GM19351 (cell line): ENCODE measurements at regions not wholly inside any gene's neighbourhood (a gene's known extent, or its start where the extent isn't known, plus 50 kb on each side); places are given as distances from the start of the nearest gene placed in this dataset.

Experiments used
- ATAC-seq: cut with Tn5 transposase; IDR thresholded peaks from one replicate; pipeline ENCODE4 v1.9.1; 2021; ENCODE audit warnings: mild to moderate bottlenecking, moderate library complexity; ENCODE audit not compliant: unreplicated experiment

- ATAC-seq: no peak
These were observed 554.3 kb upstream of the TENM3 start for GRCh38 chr4:181688872-181689271.

GRCh38 chr4:181690498-181690897 is 552.7 kb upstream of the TENM3 start:
- ATAC-seq: no peak

- ATAC-seq: no peak
These were observed 550.2 kb upstream of the TENM3 start for GRCh38 chr4:181692965-181693364.

DNA sequence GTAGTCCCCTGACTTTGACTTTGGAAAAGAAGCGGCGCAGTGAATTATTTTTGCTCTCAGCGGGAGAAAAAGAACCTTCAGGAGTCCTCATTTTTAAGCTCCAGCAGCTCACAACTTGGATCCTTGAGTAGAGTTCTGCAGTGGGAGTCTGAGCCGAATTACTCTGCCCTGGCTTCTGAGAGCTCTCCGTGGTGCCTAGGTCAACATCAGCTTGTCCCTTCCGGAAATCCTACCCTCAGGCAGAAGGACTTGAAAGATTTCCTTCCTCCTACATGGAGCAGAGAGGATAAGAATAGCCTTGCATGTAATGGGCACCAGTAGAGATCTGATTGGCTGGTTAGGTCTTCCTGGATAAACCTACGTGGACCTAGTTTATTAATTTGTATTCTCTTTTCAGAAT is 549.7 kb upstream of the TENM3 start:
- ATAC-seq: no peak

DNA sequence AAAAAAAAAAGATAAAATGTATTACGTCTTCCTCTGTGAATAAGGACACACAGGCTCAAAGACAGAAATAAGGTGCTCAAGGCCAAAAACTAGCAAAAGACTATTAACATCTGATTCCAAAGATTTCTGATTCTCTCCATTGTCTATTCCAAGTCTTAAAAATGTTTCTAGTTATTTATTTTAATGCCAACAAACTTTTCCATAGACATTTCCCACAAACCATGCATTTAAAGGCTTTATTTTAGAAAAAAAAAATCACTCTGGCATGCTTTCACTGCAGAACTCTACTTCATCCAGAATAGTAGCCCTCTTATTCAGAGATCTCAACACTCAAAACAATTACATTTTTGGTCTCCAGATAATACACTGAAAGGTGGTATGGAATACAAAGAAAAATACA is 545.0 kb upstream of the TENM3 start:
- no peak for ATAC-seq

DNA sequence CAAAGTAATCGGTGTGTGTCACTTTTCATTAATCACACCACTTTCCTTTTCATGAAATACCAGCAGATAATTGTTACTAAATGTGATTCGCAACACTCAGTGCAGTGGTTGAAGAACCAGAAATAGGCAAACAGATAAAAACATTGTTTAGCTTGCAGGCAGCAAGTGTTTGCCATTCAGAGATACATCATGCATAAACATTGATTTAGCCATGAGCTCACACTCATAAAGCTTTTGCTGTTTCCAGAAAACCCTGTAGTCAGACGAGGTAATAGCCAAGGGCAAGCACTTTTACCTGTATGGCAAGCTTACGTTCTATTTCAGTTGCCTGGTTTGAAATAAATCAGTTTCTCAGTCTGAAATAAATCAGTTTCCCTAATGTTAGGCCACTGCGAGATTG is 542.0 kb upstream of the TENM3 start:
- ATAC-seq: no peak

- ATAC-seq: no peak
These were observed 541.3 kb upstream of the TENM3 start for GRCh38 chr4:181701894-181702293.

- no peak for ATAC-seq
These were observed 540.2 kb upstream of the TENM3 start for GRCh38 chr4:181702864-181703495.

- no peak for ATAC-seq
These were observed 533.1 kb upstream of the TENM3 start for GRCh38 chr4:181710143-181710542.

DNA sequence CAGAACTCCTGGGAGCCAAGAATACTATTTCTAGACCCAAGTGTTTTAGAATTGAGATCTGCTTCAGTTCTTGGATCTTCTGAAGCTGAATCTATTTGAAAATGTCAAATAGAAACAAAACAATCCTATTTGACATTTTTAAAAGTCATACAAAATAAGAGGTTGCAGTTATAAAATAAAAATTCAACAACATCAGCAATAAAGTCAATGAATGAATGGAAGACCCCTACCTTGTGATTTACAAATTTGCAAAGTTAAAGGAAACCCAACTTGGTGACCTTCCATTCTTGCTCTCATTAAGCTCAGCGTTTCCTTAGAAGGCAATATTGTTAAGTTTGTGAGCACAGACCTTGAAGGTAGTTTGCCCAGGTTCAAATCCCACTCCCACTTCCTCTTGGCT is 531.8 kb upstream of the TENM3 start:
- ATAC-seq: no peak

GRCh38 chr4:181728305-181728966 is 514.8 kb upstream of the TENM3 start:
- no peak for ATAC-seq

- no peak for ATAC-seq
These were observed 511.3 kb upstream of the TENM3 start for GRCh38 chr4:181731900-181732299.

- ATAC-seq: no peak
These were observed 505.5 kb upstream of the TENM3 start for GRCh38 chr4:181737744-181738143.

DNA sequence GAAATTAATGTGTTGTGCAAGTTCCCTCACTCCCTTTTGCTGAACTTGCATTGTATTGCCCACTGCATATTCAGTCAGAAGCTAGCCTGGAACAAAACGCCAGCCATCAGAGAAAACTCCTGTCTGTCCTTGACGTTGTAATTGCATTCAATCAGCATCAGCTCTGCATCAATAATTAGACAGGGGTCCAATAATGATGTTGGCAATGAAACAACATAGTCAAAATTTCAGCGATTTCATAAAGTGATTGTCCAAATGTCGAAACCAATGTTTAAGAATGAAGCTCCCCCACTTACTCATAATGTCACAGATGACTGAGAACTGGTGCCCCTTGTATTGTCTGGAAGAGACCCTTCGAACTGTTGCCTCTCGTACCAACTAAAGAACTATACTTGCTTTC is 504.2 kb upstream of the TENM3 start:
- no peak for ATAC-seq

- no peak for ATAC-seq
These were observed 501.7 kb upstream of the TENM3 start for GRCh38 chr4:181741513-181741912.

- no peak for ATAC-seq
These were observed 497.1 kb upstream of the TENM3 start for GRCh38 chr4:181745933-181746625.

DNA sequence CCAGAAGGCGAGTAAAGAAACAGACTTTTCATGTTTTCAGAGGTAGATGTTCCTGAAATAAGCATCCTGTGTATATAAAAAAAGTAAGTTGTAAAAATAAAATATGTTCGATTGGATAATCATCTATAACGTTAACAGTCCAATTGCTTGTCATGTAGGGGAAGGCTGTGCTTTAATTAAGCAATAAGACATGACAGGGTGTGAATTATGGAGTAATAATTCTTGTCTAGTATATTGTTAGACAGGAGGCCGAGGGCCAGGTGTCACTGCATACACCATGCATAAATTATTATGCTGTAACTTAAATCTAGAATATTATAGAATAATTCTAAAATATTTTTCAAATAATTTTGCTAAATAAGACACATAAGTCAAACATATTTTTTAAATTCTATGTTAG is 494.6 kb upstream of the TENM3 start:
- no peak for ATAC-seq

GRCh38 chr4:181752516-181752915 is 490.7 kb upstream of the TENM3 start:
- no peak for ATAC-seq

DNA sequence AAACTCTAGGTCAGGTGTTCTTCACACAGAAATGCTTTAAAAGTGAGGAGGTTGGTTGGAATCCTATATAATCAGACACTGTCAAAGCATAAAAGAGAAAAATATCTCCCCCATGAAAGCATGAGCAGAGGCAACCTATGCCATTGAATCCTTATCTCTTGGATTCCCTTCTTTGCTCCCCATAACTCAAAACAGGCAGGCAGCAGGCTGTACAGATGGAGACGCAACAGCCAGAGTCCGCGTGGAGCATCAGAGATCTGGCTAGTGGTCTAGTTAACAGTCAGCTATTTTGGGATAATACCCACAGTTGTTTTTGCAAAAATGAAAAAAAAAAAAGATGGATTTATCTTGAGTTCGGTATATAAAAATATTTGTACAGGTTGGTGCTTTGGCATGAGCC is 490.0 kb upstream of the TENM3 start:
- no peak for ATAC-seq

DNA sequence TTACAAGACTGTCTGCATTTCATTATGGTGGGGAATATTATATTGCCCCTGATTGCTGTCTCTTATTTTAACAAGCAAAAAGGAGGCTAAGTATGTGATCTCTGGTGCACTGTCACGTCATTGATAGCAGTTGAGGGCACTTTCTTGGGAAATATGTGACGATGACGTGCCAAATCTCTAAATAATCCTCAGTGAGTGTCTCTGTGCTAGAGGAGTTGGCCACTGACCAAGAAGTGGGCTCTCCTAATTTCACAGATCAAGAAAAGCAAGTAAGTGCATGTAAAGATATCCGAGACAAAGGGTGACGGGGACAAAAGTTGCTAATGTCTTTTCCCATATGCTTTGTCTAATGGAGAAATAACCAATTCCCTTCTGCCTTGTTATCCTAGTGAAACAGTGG is 487.4 kb upstream of the TENM3 start:
- ATAC-seq: no peak

DNA sequence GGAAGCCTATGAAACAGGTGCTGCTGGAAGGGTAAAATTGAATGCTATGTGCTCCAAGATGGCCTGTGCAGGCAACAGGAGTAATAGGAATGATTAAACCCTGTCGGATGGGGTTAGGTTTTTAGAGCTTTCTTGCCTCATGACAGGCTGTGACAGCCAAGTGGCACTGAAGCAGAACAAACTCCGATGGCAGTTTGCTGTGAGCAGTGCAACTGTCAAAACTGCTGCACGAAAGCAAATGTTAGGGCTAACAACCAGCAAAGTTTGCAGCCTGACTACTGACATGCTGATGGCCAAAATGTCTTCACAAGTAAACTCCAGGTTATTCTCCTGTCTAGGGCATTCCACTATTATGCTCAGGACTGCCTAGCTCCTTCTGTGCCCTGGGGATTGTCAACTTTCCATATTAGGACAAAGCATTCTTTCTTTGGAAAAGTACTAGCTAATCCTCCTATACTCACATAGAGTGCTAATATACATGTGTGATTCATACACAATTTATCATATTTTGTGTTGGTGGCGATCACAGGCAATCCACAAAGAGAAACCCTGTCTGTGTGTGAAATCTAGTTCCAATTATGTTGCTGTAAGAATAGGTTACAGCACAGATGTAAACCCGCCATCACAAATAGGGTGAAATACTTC is 486.6 kb upstream of the TENM3 start:
- no peak for ATAC-seq

DNA sequence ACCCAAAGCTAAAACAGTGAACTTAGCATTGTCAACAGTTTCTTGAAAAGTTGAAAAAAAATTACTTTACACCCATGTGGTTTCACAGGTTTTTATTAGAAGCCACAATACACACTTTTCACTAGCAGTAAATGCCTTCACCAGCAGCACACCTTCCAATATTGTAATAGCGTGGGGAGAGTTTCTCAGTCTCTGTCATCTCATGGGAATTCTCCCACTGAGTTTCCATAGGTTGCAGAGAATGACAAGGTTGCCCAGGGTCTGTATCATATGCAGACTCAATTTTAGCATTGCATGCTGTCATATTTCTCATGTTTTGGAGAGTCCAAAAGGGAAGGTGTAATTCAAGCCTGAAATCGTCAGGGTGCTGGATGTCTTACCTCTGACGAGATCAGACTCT is 486.1 kb upstream of the TENM3 start:
- ATAC-seq: no peak
